ENCODE measurements at regions not wholly inside any gene's neighbourhood (a gene's known extent, or its start where the extent isn't known, plus 50 kb on each side); places are given as distances from the start of the nearest gene placed in this dataset.

DNA sequence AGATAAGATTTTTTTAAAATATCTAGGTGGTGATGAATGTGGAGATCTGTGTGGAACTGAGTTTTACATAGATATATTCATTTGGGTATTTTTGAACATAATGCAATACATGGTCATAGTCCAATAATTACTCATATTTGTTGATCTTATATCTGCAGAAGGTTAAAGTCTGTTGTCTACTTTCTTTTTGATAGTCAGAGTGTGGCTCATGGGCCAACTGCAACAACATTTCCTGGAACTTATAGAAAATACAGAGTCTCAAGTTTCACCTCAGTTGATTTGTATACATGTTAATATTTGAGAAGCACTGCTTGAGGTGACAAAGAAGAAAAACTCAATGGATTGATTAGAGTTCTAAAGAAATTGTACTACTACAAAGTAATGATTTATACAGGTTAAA is 408.4 kb downstream of the ARAP2 start:
- TF ChIP-seq TAF1 (IDR thresholded peaks at IDR 0.05; ENCODE audit: borderline replicate concordance, low read depth, low read length) (no peak), POLR2AphosphoS5 (IDR thresholded peaks at IDR 0.05; ENCODE audit: low read depth, low read length) (no peak)
